RPMI7951 (cell line): ENCODE measurements at regions not wholly inside any gene's neighbourhood (a gene's known extent, or its start where the extent isn't known, plus 50 kb on each side); places are given as distances from the start of the nearest gene placed in this dataset.

ENCODE experiments used
- DNase-seq: peaks from one replicate; pipeline ENCODE4 v3.0.0-alpha.2; 2012; ENCODE audit warnings: low read depth

DNA sequence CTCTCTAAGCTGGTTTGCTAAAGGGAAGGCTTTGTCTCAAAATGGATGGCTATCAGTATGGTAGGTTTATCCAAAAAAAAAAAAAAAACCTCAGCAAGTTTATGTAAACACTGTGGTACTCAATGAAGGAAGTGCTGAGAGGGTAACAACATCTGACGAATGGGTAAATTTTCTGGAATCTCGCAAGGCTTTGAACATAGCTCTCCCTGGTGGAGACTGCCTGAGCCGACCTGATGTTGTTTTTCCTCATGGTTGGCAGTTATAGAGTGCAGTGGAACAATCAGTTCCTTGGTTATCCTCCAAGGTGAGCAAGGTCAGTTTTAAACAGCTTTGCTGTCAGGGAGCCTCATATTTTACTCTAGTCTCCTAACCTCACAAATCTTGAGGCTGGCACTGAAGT, 94.6 kb downstream of the ZPLD1 start:
- DNase-seq = peak; percentile 53

DNA sequence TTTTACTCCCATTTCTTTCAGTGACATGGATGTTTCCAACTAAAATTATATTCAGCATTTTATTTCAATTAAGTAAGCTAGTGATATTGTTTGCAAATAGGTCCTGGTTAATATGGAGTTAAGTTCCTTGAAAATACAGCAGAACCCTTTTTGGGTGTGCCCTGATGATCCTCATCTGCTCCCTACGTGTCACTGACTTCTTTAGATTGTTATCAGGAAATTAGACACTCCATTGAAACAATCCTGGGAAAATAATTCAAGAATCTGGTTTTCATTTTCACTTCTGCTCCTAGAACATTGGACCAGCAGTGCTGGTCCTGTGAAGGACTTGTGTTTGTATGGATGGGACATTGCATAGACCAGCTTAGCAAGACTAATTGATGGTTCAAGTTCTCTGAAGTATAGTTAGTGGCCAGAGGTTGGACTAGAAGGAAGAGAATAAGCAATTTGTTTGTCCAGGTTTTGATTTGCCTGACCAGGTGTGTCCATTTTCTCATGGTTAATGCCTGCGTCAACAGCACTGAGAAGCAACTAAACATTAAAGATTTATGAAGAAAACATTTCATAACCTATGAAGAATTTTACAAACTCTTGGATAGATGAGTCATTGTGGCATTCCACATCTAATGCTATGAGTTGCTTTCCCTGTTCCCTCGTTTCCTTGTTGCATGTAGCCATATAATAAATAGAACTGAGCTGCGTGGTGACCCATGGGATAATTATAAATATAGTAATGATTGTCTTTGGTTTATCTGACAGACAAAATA, 95.8 kb downstream of the ZPLD1 start:
- peak; percentile 63 for DNase-seq

- DNase-seq = peak; percentile 32
Measured at GRCh38 chr3:102531686-102532085, 96.9 kb downstream of the ZPLD1 start.

- peak; percentile 85 for DNase-seq
Measured at GRCh38 chr3:102532901-102533300, 98.1 kb downstream of the ZPLD1 start.

GRCh38 chr3:102533784-102534183, 99.0 kb downstream of the ZPLD1 start:
- DNase-seq = no peak

GRCh38 chr3:102536456-102536855, 101.6 kb downstream of the ZPLD1 start:
- DNase-seq = peak; percentile 44

DNA sequence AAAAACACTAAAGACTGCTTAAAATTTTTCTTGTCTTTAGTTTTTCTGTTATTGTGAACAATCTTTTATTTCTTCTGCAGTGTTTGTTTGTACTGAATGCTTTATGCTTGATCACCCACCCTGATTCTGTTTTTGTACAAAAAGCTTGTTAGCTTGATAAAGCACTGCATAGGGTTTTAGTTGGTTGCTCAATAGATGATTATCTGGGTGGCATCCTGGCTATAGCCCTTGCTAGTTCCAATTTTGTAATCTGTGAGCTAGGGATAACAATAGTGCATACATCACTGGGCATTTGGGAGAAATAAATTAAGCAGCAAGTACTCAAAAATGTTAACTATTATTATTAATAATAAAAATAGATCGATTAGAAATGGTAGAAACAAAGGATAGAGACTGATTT, 102.3 kb downstream of the ZPLD1 start:
- DNase-seq = no peak

DNA sequence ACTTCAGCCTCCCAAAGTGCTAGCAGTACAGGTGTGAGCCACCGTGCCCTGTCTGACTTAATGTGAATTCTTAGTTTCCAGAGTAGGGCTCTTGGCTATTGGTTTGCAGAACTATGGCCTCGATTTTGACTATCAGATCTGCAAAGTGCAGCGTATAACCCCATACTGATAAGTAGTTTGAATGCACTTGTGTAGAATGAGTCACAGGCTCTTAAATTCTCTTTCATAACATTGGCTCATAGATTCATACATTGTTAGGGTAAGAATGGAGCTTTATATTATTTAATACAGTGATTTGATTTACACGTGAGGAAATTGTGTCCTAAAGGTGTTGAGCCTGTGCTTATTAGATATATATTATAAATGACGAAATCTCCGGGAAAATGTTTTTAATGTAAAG, 109.9 kb downstream of the ZPLD1 start:
- no peak for DNase-seq

DNA sequence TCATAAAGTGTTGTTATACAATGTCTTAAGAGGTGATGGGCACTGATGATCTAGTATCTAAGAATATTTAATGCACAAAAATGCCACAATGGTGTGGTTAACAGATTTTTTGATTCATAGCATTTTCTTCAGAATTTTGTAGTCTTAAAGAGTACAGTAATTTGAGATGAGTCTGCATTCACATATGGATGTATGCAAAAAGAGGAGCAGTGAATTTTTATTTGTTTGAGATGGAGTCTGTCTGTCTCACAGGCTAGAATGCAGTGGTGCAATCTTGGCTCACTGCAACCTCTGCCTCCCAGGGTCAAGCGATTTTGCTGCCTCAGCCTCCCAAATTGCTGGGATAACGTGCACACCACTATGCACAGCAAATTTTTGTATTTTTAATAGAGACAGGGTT, 110.5 kb downstream of the ZPLD1 start:
- no peak for DNase-seq

GRCh38 chr3:102553876-102554275, 119.1 kb downstream of the ZPLD1 start:
- DNase-seq = no peak

GRCh38 chr3:102570511-102570910, 135.7 kb downstream of the ZPLD1 start:
- DNase-seq = no peak

DNA sequence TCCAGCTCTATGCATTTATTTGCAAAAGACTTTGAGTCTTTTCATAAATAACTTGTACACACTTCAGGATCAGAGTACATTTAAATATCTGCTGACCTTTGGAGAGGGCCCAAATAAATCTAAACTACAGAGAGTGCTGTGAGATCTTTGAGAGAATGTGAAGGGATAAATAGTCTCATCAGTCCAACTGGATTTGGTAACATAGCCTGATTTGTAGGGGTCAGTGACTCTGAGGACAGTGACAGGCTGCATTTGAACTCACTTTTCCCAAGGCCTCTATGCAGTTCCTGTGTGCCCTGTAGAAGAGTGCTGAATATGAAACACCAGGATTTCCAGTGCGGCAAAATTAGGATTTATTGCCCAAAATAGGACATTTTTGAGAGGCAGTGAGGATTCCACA, 136.2 kb downstream of the ZPLD1 start:
- no peak for DNase-seq

GRCh38 chr3:102571720-102572384, 137.0 kb downstream of the ZPLD1 start:
- no peak for DNase-seq

DNA sequence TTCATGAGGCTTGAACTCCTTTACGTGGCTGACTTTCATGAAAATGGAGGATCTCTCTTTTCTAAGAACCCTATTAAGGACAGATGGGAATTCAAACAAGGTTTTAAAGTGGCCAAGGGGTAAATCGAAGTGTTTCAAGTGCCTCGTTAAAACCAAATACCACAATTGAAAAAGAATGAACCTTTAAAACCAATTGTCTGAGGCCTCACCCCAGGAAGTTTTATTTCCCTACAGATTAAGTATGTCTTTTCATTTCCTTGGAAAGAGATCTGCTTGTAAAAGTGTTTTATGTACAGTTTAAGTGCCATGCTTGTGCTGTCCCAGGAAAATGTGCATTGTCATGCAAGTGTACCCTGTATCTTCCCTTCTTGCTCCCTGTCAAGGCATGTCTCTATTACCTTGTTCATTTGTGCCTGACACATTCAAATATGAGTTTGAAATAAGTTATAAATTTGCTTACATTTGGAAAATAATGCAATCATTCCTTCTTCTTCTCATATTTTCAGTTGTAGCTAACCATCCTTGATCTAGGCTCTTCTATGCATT, 138.7 kb downstream of the ZPLD1 start:
- no peak for DNase-seq

GRCh38 chr3:102574355-102574754, 139.5 kb downstream of the ZPLD1 start:
- no peak for DNase-seq

DNA sequence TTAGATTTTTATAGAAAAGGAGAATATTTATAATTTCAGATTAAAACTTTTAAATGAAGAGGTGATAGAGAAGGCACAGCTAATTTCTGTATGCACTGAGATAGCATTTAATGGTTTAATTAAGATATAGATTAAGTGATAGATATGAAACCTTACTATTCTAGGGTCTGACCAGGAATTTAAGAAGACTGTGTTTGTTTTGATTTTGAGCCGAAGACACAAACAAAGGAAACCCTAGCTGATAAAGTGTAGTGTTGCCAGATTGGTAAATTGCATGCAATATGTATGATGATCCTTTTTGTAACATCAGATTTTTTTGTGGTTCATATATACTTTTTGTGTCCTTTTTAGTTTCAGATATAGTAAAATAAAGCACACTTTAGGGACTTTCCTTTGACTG, 141.8 kb downstream of the ZPLD1 start:
- DNase-seq = no peak

DNA sequence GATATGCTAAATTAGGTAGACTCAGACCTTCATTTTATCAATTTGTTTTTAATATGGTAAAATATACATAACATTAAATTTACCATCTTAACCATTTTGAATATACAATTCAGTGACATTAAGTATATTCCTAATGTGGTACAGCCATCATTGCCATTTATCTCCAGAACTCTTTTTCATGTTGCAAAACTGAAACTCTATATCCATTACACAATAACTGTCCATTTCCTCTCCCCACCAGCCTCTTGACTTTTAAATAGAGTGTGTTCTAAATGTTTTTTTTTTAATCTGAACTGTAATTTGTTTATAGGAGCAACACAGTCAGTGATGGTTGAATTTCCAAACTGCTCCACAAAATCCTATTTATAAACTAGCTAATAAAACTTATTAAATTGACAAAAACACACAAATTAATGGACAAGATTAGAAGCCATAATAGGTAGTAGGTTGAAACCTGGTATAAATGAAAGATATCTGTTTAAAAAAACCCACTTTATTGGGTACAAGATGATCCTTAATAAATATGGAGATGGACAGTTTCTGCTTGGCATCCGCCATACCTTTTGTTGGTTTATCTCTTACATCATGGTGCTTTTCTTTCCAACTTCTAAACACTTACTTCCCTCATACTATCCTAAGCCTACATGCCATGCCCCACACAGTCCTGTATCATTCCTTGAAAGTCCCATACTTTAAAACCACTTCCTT, 142.4 kb downstream of the ZPLD1 start:
- DNase-seq = no peak

DNA sequence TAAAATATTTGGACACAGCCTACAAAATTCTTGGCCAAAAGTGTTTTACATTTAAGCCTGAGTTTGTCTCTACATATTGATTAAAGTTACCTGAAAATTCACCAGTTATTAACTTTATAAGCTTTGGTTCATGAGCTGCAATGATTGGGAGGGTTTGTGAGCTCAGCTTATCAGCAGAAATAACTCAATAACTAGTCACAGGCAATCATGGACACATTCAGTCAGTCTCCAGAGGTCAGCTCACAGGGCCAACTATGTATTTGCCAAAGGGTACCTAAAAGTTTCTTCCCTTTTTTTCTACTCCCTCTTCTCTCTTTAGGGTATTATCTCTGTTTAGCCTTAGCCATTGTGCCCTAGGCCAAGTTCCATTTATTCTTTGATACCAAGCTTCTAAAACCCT, 145.9 kb downstream of the ZPLD1 start:
- DNase-seq = no peak

GRCh38 chr3:102586485-102586884, 151.7 kb downstream of the ZPLD1 start:
- DNase-seq = no peak

- DNase-seq = no peak
Measured at GRCh38 chr3:102593812-102594602, 159.2 kb downstream of the ZPLD1 start.

DNA sequence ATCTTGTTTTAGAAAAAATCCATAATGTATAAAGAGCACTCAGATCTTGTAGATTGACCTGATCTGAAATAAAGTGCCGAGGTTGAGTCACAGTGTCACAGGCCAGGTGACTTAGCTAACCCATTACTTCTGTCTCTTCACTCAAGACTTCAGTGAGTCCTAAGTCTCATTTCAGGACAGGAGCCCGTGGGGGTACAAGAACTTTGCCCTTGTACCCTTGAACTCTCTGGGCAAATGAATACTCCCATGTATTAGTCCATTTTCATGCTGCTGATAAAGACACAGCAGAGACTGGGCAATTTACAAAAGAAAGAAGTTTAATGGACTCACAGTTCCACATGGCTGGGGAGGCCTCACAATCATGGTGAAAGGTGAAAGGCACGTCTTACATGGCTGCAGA, 160.2 kb downstream of the ZPLD1 start:
- DNase-seq = no peak
